ENCODE measurements at regions not wholly inside any gene's neighbourhood (a gene's known extent, or its start where the extent isn't known, plus 50 kb on each side); places are given as distances from the start of the nearest gene placed in this dataset.

GRCh38 chr12:88305254-88305890 is 163.3 kb downstream of the TMTC3 start:
- H3K27ac ChIP-seq = no peak overlapping the region
- H3K9me3 ChIP-seq (ENCODE audit: severe bottlenecking) = no peaks in the 10 kb centered on the region
- DNase-seq = no peak
- no peaks in the 10 kb centered on the region for H3K36me3 ChIP-seq
- H3K27me3 ChIP-seq (ENCODE audit: insufficient read depth, low read depth, severe bottlenecking) = peaks cover 2% of the 10 kb centered on the region
- no peak for TF ChIP-seq CTCF (IDR thresholded peaks at IDR 0.05; ENCODE audit: low read depth, low read length)
- no peak overlapping the region for H3K4me3 ChIP-seq (ENCODE audit: low read depth, low read length)

DNA sequence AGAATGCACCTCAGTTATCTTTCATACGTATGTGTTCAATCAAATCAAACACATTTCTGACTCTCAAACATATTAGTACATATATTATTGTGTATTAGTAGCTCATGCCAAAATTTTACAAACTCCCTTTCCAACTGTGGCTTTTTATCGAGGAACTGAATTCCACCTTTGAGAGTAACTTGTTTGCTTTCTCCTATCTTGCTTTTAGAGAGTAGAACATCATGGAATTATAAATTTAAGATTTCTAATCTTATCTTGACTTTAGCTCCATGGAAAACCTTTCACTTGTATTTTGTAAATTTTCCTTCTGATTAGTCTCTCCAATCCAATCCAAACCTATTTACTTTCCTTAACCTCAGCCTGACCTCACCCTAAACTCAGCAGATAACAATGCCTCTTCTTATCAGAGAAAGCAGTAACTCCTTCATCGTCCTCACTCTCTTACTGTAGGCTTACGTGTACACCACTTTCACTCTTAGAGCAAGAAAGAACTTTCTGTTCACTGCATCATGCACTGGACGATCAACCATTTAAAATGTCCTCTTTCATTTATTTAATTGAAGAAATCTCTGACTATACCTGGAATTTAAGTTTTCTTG is 164.5 kb downstream of the TMTC3 start:
- H3K27ac ChIP-seq = no peak overlapping the region
- no peak for TF ChIP-seq CTCF (IDR thresholded peaks at IDR 0.05; ENCODE audit: low read depth, low read length)

DNA sequence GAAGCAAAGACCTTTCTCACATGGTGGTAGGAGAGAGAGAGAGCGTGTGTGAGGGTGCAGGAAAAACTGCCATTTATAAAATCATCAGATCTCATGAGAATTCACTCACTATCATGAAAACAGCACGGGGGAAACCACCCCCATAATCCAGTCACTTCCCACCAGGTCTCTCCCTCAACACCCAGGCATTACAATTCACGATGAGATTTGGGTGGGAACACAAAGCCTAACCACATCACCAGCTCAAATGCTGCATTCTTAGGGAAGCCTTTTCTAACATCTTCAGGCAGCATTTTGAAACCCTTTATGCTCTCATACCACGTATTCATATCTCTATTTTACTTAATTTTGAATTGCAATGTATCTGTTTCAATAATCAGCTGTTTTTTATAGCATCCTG is 165.9 kb downstream of the TMTC3 start:
- peaks cover 2% of the 10 kb centered on the region for H3K27me3 ChIP-seq (ENCODE audit: insufficient read depth, low read depth, severe bottlenecking)
- H3K36me3 ChIP-seq = no peaks in the 10 kb centered on the region
- H3K27ac ChIP-seq = no peak overlapping the region
- H3K9me3 ChIP-seq (ENCODE audit: severe bottlenecking) = no peaks in the 10 kb centered on the region
- no peak for TF ChIP-seq CTCF (IDR thresholded peaks at IDR 0.05; ENCODE audit: low read depth, low read length)
- DNase-seq = no peak
- no peak overlapping the region for H3K4me3 ChIP-seq (ENCODE audit: low read depth, low read length)

More for the DNA sequence above, 164.5 kb downstream of the TMTC3 start:
- no peaks in the 10 kb centered on the region for H3K36me3 ChIP-seq
- H3K9me3 ChIP-seq (ENCODE audit: severe bottlenecking) = no peaks in the 10 kb centered on the region
- DNase-seq = no peak
- H3K27me3 ChIP-seq (ENCODE audit: insufficient read depth, low read depth, severe bottlenecking) = peaks cover 2% of the 10 kb centered on the region
- H3K4me3 ChIP-seq (ENCODE audit: low read depth, low read length) = no peak overlapping the region

DNA sequence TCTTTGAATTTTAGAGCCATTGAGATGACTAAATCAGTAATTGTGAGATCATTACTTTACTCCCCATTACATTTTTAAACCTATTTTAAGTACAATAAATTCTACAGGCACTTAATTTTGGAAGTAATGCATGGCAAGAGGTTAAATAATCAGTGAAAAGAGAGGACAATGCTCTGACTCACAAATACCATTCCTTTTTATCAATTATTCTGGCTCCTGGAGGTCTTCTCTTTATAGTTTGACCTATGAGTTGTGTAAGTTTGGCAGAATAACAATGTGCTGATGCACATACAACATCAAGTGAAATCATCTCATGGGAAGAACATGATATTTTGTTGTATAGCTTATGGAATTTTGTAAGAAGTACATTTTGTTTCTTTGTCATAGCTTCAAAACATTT is 166.7 kb downstream of the TMTC3 start:
- DNase-seq = no peak
- Histone ChIP-seq H3K27ac (no peak overlapping the region), H3K36me3 (no peaks in the 10 kb centered on the region), H3K9me3 (ENCODE audit: severe bottlenecking) (no peaks in the 10 kb centered on the region), H3K4me3 (ENCODE audit: low read depth, low read length) (no peak overlapping the region), H3K27me3 (ENCODE audit: insufficient read depth, low read depth, severe bottlenecking) (peaks cover 2% of the 10 kb centered on the region)
- TF ChIP-seq CTCF (IDR thresholded peaks at IDR 0.05; ENCODE audit: low read depth, low read length) = no peak

GRCh38 chr12:88309546-88309945 is 167.4 kb downstream of the TMTC3 start:
- TF ChIP-seq CTCF (IDR thresholded peaks at IDR 0.05; ENCODE audit: low read depth, low read length) = no peak
- Histone ChIP-seq H3K4me3 (ENCODE audit: low read depth, low read length) (no peak overlapping the region), H3K36me3 (no peaks in the 10 kb centered on the region), H3K27me3 (ENCODE audit: insufficient read depth, low read depth, severe bottlenecking) (peaks cover 2% of the 10 kb centered on the region), H3K27ac (no peak overlapping the region), H3K9me3 (ENCODE audit: severe bottlenecking) (no peaks in the 10 kb centered on the region)
- no peak for DNase-seq

- Histone ChIP-seq H3K36me3 (no peaks in the 10 kb centered on the region), H3K4me3 (ENCODE audit: low read depth, low read length) (no peak overlapping the region), H3K27ac (no peak overlapping the region), H3K9me3 (ENCODE audit: severe bottlenecking) (no peaks in the 10 kb centered on the region), H3K27me3 (ENCODE audit: insufficient read depth, low read depth, severe bottlenecking) (peaks cover 2% of the 10 kb centered on the region)
- DNase-seq = no peak
- TF ChIP-seq CTCF (IDR thresholded peaks at IDR 0.05; ENCODE audit: low read depth, low read length) = no peak
Measured at GRCh38 chr12:88310069-88310468, 168.0 kb downstream of the TMTC3 start.
